A673 (cell line): ENCODE measurements at regions not wholly inside any gene's neighbourhood (a gene's known extent, or its start where the extent isn't known, plus 50 kb on each side); places are given as distances from the start of the nearest gene placed in this dataset.
"Not testable (repeated sequence)": the region's sequence is repeated elsewhere in the genome, so short reads cannot be mapped to it uniquely, and the experiment has no call there.

ENCODE experiments used
- BruUV-seq: library from RNA; stranded (reverse); fragments of 400-500 nt; replicated peaks from 2 replicates; lab custom pipeline; 2021; lab: Mats Ljungman, UMichigan
- CTCF ChIA-PET: fragments of 300-600 bp; sonication (Branson Sonifier 250); formaldehyde crosslinking; loops from one replicate; lab custom pipeline; 2022; ENCODE audit warnings: antibody characterized with exemption; lab: Charles Lee
- POLR2A ChIA-PET: fragments of 300-600 bp; sonication (Branson Sonifier 250); formaldehyde crosslinking; loops from one replicate; lab custom pipeline; 2022; ENCODE audit warnings: antibody characterized with exemption; ENCODE audit not compliant: low non-redundant PET; lab: Charles Lee
- DNase-seq: peaks from one replicate; pipeline ENCODE4 v3.0.0-alpha.2; 2015; ENCODE audit warnings: low spot score
- H3K27ac ChIP-seq: fragments of 200-600 bp; sonication (generic); 2 replicates; pipeline ENCODE4 v1.5.1; 2016; ENCODE audit warnings: mixed run types, low read depth, mild to moderate bottlenecking, mixed read lengths, antibody characterized with exemption, low read length; ENCODE audit not compliant: poor library complexity, severe bottlenecking
- H3K27me3 ChIP-seq: fragments of 200-600 bp; sonication (generic); replicated peaks from 2 replicates; pipeline ENCODE4 v1.6.1; 2017; ENCODE audit warnings: mixed run types, low read depth, mild to moderate bottlenecking, mixed read lengths, antibody characterized with exemption, low read length; ENCODE audit not compliant: insufficient read depth, poor library complexity
- H3K36me3 ChIP-seq: fragments of 200-600 bp; sonication (generic); 2 replicates; pipeline ENCODE4 v1.6.1; 2016; ENCODE audit warnings: mixed run types, mild to moderate bottlenecking, mixed read lengths, antibody characterized with exemption, low read length; ENCODE audit not compliant: insufficient read depth, poor library complexity, severe bottlenecking
- H3K4me1 ChIP-seq: fragments of 200-600 bp; sonication (generic); 2 replicates; pipeline ENCODE4 v1.6.1; 2017; ENCODE audit warnings: mixed run types, mild to moderate bottlenecking, mixed read lengths, antibody characterized with exemption, low read length; ENCODE audit not compliant: insufficient read depth, poor library complexity, severe bottlenecking
- H3K4me3 ChIP-seq: fragments of 200-600 bp; sonication (generic); 2 replicates; pipeline ENCODE4 v1.5.1; 2016; ENCODE audit warnings: low read depth, mixed run types, mild to moderate bottlenecking, mixed read lengths, low read length; ENCODE audit not compliant: poor library complexity, severe bottlenecking
- H3K9me3 ChIP-seq: fragments of 200-600 bp; sonication (generic); 2 replicates; pipeline ENCODE4 v1.6.1; 2016; ENCODE audit warnings: mixed run types, low read depth, mild to moderate bottlenecking, mixed read lengths, antibody characterized with exemption, low read length; ENCODE audit not compliant: poor library complexity, severe bottlenecking
- CTCF ChIP-seq: fragments of 300-800, 200-600 bp; sonication (generic); conservative IDR thresholded peaks from 2 replicates; pipeline ENCODE4 v1.5.1; 2017; ENCODE audit warnings: low read depth, mild to moderate bottlenecking, antibody characterized with exemption, low read length, moderate library complexity, mixed read lengths
- EZH2 ChIP-seq: fragments of 200-600 bp; sonication (generic); IDR thresholded peaks from 2 replicates; pipeline ENCODE4 v1.6.1; 2017; ENCODE audit warnings: borderline replicate concordance, low read depth, mild to moderate bottlenecking, mixed read lengths, antibody characterized with exemption, low read length; ENCODE audit not compliant: poor library complexity, severe bottlenecking
- intact Hi-C: fragments of 100-400 bp; cut with micrococcal nuclease; formaldehyde crosslinking; loops from one replicate; pipeline ENCODE4 v1.10.0; 2022; ENCODE audit not compliant: unreplicated experiment

GRCh38 chr5:117131876-117132275, 557.3 kb upstream of the SEMA6A start:
- no peaks in the 10 kb centered on the region for H3K4me1 ChIP-seq
- H3K27ac ChIP-seq: no peak overlapping the region
- no peak overlapping the region for H3K4me3 ChIP-seq
- ChIA-PET CTCF (no interaction called here), POLR2A (no interaction called here)
- TF ChIP-seq CTCF (no peak), EZH2 (no peak)
- H3K9me3 ChIP-seq: no peaks in the 10 kb centered on the region
- no peaks in the 10 kb centered on the region for H3K27me3 ChIP-seq
- intact Hi-C loops: no loop called here
- DNase-seq: no peak
- BruUV-seq: no TSS peak
- no peaks in the 10 kb centered on the region for H3K36me3 ChIP-seq

- Histone ChIP-seq H3K27me3 (no peaks in the 10 kb centered on the region), H3K4me3 (no peak overlapping the region), H3K9me3 (no peaks in the 10 kb centered on the region), H3K4me1 (no peaks in the 10 kb centered on the region), H3K36me3 (no peaks in the 10 kb centered on the region), H3K27ac (no peak overlapping the region)
- intact Hi-C loops: no loop called here
- POLR2A ChIA-PET: no interaction called here
- TF ChIP-seq CTCF (no peak), EZH2 (no peak)
- BruUV-seq: no TSS peak
- CTCF ChIA-PET: no interaction called here
- DNase-seq: no peak
These were observed 556.5 kb upstream of the SEMA6A start for GRCh38 chr5:117131048-117131679.

GRCh38 chr5:117118499-117118898, 543.9 kb upstream of the SEMA6A start:
- BruUV-seq: no TSS peak
- Histone ChIP-seq H3K9me3 (no peaks in the 10 kb centered on the region), H3K4me1 (no peaks in the 10 kb centered on the region), H3K36me3 (no peaks in the 10 kb centered on the region), H3K27ac (no peak overlapping the region), H3K4me3 (no peak overlapping the region), H3K27me3 (no peaks in the 10 kb centered on the region)
- POLR2A ChIA-PET: no interaction called here
- intact Hi-C loops: no loop called here
- DNase-seq: no peak
- TF ChIP-seq CTCF (no peak), EZH2 (no peak)
- CTCF ChIA-PET: no interaction called here

- CTCF ChIA-PET: interaction anchor here (0.6 kb wide), 1 partner anchor 90 kb away, joined by 4 read pairs; no protein-coding TSS in a partner anchor
- H3K4me1 ChIP-seq, DNase-seq, intact Hi-C loops, POLR2A ChIA-PET, H3K36me3 ChIP-seq, H3K4me3 ChIP-seq, H3K27me3 ChIP-seq, BruUV-seq, H3K27ac ChIP-seq, H3K9me3 ChIP-seq: not testable (repeated sequence)
These were observed 542.7 kb upstream of the SEMA6A start for GRCh38 chr5:117117314-117117713.
